ENCODE measurements at regions not wholly inside any gene's neighbourhood (a gene's known extent, or its start where the extent isn't known, plus 50 kb on each side); places are given as distances from the start of the nearest gene placed in this dataset.

GRCh38 chr1:102733491-102734236, 374.7 kb downstream of the COL11A1 start:
- TF ChIP-seq YY1 (tag by site-specific recombination; IDR thresholded peaks at IDR 0.05) (no peak), ATF2 (tag by site-specific recombination; IDR thresholded peaks at IDR 0.05; ENCODE audit: low read depth) (peak; percentile 53)
- Histone ChIP-seq H3K9me3 (ENCODE audit: control insufficient read depth, insufficient read depth, low read depth, low read length) (no peaks in the 10 kb centered on the region), H3K27ac (ENCODE audit: extremely low read depth, low read depth, low read length) (no peak overlapping the region), H3K36me3 (ENCODE audit: control insufficient read depth in 2 of 2, insufficient read depth in 1 of 2, low read length in 2 of 2) (no peaks in the 10 kb centered on the region), H3K4me1 (ENCODE audit: control insufficient read depth, insufficient read depth, low read length) (no peaks in the 10 kb centered on the region), H3K4me3 (ENCODE audit: low read depth, low read length) (no peak overlapping the region)
- ChIA-PET POLR2A (no interaction called here), CTCF (no interaction called here)

DNA sequence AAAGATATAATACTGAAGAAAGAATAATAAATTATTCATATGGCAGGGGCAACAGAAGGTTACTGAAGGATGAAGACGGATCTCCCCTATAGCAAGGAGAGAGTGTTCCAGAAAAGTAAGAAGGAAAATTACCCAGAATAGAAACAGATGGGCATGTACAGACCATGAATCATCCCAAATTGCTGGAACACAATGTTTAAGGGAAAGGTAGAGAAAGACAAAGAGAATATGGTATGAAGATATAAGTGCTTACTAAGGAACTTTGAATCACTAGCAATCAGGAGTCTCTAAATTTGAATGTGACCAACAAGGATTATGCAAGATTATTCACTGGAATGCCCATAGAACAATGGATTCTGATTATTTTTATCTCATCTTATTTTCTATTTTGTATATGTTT, 375.4 kb downstream of the COL11A1 start:
- POLR2A ChIA-PET = no interaction called here
- CTCF ChIA-PET = no interaction called here
- Histone ChIP-seq H3K9me3 (ENCODE audit: control insufficient read depth, insufficient read depth, low read depth, low read length) (no peaks in the 10 kb centered on the region), H3K4me1 (ENCODE audit: control insufficient read depth, insufficient read depth, low read length) (no peaks in the 10 kb centered on the region), H3K36me3 (ENCODE audit: control insufficient read depth in 2 of 2, insufficient read depth in 1 of 2, low read length in 2 of 2) (no peaks in the 10 kb centered on the region), H3K4me3 (ENCODE audit: low read depth, low read length) (no peak overlapping the region), H3K27ac (ENCODE audit: extremely low read depth, low read depth, low read length) (no peak overlapping the region)
- TF ChIP-seq ZNF391 (tag by site-specific recombination; IDR thresholded peaks at IDR 0.05; ENCODE audit: borderline replicate concordance, low read depth) (no peak), ZNF830 (tag by site-specific recombination; IDR thresholded peaks at IDR 0.05; ENCODE audit: low read depth) (no peak), GLIS1 (tag by site-specific recombination; IDR thresholded peaks at IDR 0.05) (no peak), YY1 (tag by site-specific recombination; IDR thresholded peaks at IDR 0.05) (no peak), ZNF654 (tag by site-specific recombination; IDR thresholded peaks at IDR 0.05; ENCODE audit: low read depth) (no peak), ZNF549 (tag by site-specific recombination; IDR thresholded peaks at IDR 0.05) (no peak)

DNA sequence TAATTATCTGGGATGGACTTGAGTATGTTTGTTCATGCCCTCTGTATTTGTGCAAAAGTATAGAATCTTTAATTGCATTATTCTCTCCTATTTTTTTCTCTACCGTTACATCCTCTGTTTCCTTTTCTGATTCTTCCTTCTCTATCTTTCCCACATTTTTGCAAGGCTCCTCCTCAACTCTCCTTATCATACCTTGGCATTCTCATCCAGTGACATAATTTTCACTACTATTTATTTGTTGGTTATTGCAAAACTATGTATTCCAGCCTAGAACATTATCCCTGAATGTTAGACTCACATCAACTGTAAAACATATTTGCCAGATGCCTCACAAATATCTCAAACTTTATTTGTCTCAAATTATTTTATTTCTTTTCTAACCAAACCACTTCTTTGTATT, 381.9 kb downstream of the COL11A1 start:
- no peaks in the 10 kb centered on the region for H3K36me3 ChIP-seq (ENCODE audit: control insufficient read depth in 2 of 2, insufficient read depth in 1 of 2, low read length in 2 of 2)
- ChIA-PET POLR2A (no interaction called here), CTCF (no interaction called here)
- no peaks in the 10 kb centered on the region for H3K4me1 ChIP-seq (ENCODE audit: control insufficient read depth, insufficient read depth, low read length)
- no peak overlapping the region for H3K27ac ChIP-seq (ENCODE audit: extremely low read depth, low read depth, low read length)
- no peaks in the 10 kb centered on the region for H3K9me3 ChIP-seq (ENCODE audit: control insufficient read depth, insufficient read depth, low read depth, low read length)
- no peak overlapping the region for H3K4me3 ChIP-seq (ENCODE audit: low read depth, low read length)
- TF ChIP-seq ZNF837 (tag by site-specific recombination; IDR thresholded peaks at IDR 0.05) = no peak
- TF ChIP-seq, protein P1, sequence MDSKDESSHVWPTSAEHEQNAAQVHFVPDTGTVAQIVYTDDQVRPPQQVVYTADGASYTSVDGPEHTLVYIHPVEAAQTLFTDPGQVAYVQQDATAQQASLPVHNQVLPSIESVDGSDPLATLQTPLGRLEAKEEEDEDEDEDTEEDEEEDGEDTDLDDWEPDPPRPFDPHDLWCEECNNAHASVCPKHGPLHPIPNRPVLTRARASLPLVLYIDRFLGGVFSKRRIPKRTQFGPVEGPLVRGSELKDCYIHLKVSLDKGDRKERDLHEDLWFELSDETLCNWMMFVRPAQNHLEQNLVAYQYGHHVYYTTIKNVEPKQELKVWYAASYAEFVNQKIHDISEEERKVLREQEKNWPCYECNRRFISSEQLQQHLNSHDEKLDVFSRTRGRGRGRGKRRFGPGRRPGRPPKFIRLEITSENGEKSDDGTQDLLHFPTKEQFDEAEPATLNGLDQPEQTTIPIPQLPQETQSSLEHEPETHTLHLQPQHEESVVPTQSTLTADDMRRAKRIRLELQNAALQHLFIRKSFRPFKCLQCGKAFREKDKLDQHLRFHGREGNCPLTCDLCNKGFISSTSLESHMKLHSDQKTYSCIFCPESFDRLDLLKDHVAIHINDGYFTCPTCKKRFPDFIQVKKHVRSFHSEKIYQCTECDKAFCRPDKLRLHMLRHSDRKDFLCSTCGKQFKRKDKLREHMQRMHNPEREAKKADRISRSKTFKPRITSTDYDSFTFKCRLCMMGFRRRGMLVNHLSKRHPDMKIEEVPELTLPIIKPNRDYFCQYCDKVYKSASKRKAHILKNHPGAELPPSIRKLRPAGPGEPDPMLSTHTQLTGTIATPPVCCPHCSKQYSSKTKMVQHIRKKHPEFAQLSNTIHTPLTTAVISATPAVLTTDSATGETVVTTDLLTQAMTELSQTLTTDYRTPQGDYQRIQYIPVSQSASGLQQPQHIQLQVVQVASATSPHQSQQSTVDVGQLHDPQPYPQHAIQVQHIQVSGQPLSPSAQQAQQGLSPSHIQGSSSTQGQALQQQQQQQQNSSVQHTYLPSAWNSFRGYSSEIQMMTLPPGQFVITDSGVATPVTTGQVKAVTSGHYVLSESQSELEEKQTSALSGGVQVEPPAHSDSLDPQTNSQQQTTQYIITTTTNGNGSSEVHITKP (tag by site-specific recombination; IDR thresholded peaks at IDR 0.05) = no peak
- no peak for TF ChIP-seq SP7 (tag by site-specific recombination; IDR thresholded peaks at IDR 0.05)
- TF ChIP-seq ZNF548 (tag by site-specific recombination; IDR thresholded peaks at IDR 0.05) = no peak
- TF ChIP-seq ZNF175 (tag by site-specific recombination; IDR thresholded peaks at IDR 0.05) = no peak
- no peak for TF ChIP-seq ZNF791 (tag by site-specific recombination; IDR thresholded peaks at IDR 0.05)
- TF ChIP-seq ZNF23 (tag by site-specific recombination; IDR thresholded peaks at IDR 0.05; ENCODE audit: borderline replicate concordance) = no peak
- TF ChIP-seq ZBTB8A (tag by site-specific recombination; IDR thresholded peaks at IDR 0.05) = no peak
- TF ChIP-seq, protein P2, sequence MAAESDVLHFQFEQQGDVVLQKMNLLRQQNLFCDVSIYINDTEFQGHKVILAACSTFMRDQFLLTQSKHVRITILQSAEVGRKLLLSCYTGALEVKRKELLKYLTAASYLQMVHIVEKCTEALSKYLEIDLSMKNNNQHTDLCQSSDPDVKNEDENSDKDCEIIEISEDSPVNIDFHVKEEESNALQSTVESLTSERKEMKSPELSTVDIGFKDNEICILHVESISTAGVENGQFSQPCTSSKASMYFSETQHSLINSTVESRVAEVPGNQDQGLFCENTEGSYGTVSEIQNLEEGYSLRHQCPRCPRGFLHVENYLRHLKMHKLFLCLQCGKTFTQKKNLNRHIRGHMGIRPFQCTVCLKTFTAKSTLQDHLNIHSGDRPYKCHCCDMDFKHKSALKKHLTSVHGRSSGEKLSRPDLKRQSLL (tag by site-specific recombination; IDR thresholded peaks at IDR 0.05) = no peak
- no peak for TF ChIP-seq ATF2 (tag by site-specific recombination; IDR thresholded peaks at IDR 0.05; ENCODE audit: low read depth)
- TF ChIP-seq ZXDB (tag by site-specific recombination; IDR thresholded peaks at IDR 0.05) = no peak
- no peak for TF ChIP-seq ZNF777 (tag by site-specific recombination; IDR thresholded peaks at IDR 0.05; ENCODE audit: borderline replicate concordance)
- TF ChIP-seq ZNF530 (tag by site-specific recombination; IDR thresholded peaks at IDR 0.05; ENCODE audit: low read depth) = no peak
- no peak for TF ChIP-seq KLF16 (tag by site-specific recombination; IDR thresholded peaks at IDR 0.05)
- no peak for TF ChIP-seq ZNF473 (tag by site-specific recombination; IDR thresholded peaks at IDR 0.05)
